C4-2B (cell line): ENCODE measurements at regions not wholly inside any gene's neighbourhood (a gene's known extent, or its start where the extent isn't known, plus 50 kb on each side); places are given as distances from the start of the nearest gene placed in this dataset.

Source experiments
- CTCF ChIP-seq: fragments of 450-650 bp; conservative IDR thresholded peaks from 2 replicates; pipeline ENCODE4 v1.5.1; 2017; ENCODE audit warnings: mild to moderate bottlenecking
- ZFX ChIP-seq: fragments of 450-650 bp; IDR thresholded peaks from 2 replicates; pipeline ENCODE4 v1.6.1; 2017

GRCh38 chr1:234932106-234932505 lies 196.5 kb downstream of the TOMM20 start:
- TF ChIP-seq CTCF (no peak), ZFX (no peak)
